ENCODE measurements at regions not wholly inside any gene's neighbourhood (a gene's known extent, or its start where the extent isn't known, plus 50 kb on each side); places are given as distances from the start of the nearest gene placed in this dataset.

- Histone ChIP-seq H3K79me1 (ENCODE audit: low read depth, low read length) (no peaks in the 10 kb centered on the region), H3K23me2 (ENCODE audit: low read depth, low read length) (no peaks in the 10 kb centered on the region), H4K20me1 (replicated peaks in 1 of 2; ENCODE audit: control insufficient read depth in 1 of 2, insufficient read depth in 2 of 2, low read length in 2 of 2) (no peaks in the 10 kb centered on the region), H4K5ac (ENCODE audit: insufficient read length, low read depth, low read length) (no peak overlapping the region), H2AFZ (ENCODE audit: low read length) (peak overlapping the region; percentile 91), H2BK12ac (ENCODE audit: low read depth, low read length) (no peak overlapping the region), H3K79me2 (ENCODE audit: control insufficient read depth in 1 of 2, insufficient read depth in 2 of 2, low read length in 2 of 2) (no peaks in the 10 kb centered on the region), H2BK20ac (ENCODE audit: low read length) (no peak overlapping the region), H2AK5ac (ENCODE audit: low read depth, low read length) (no peak overlapping the region), H3K56ac (replicated peaks; ENCODE audit: insufficient read length, low read depth, low read length) (no peak overlapping the region), H3K23ac (ENCODE audit: insufficient read length) (no peak overlapping the region), H3K4ac (replicated peaks; ENCODE audit: insufficient read length, low read depth, low read length) (no peak overlapping the region), H3K4me1 (replicated peaks in 1 of 4; ENCODE audit: control insufficient read depth in 3 of 4, insufficient read depth in 4 of 4, low read length in 3 of 4) (no peaks in the 10 kb centered on the region; a peak in 1 of 7 replicates), H2BK5ac (ENCODE audit: low read depth, low read length) (no peak overlapping the region), H3K36me3 (ENCODE audit: control insufficient read depth in 2 of 4, insufficient read depth in 4 of 4, low read length in 3 of 4) (no peaks in the 10 kb centered on the region), H4K91ac (replicated peaks; ENCODE audit: insufficient read length, low read length) (no peak overlapping the region), H3K4me3 (ENCODE audit: extremely low read depth in 1 of 4, insufficient read depth in 2 of 4, low read depth in 3 of 4, low read length in 4 of 4) (no peak overlapping the region), H2BK15ac (ENCODE audit: low read length) (no peak overlapping the region), H2BK120ac (replicated peaks; ENCODE audit: low read depth, low read length) (no peak overlapping the region), H3K27me3 (replicated peaks in 1 of 4; ENCODE audit: control insufficient read depth in 3 of 4, extremely low read depth in 1 of 4, insufficient read depth in 3 of 4, low read length in 3 of 4) (no peaks in the 10 kb centered on the region), H3K4me2 (ENCODE audit: insufficient read depth in 1 of 2, low read depth in 2 of 2, low read length in 2 of 2) (no peak overlapping the region), H3K27ac (ENCODE audit: low read depth, low read length) (no peak overlapping the region), H3K9ac (replicated peaks in 1 of 4; ENCODE audit: extremely low read depth in 1 of 4, low read depth in 3 of 4, low read length in 3 of 4) (no peak overlapping the region), H3K9me3 (ENCODE audit: insufficient read depth in 2 of 2, low read depth in 1 of 2, low read length in 1 of 2) (no peaks in the 10 kb centered on the region), H3K18ac (ENCODE audit: extremely low read depth, low read length) (no peak overlapping the region), H4K8ac (ENCODE audit: extremely low read depth, insufficient read depth, low read length) (no peak overlapping the region; the same call in 1 of the 2 replicates), H3K14ac (ENCODE audit: insufficient read length) (no peak overlapping the region)
- ChIA-PET CTCF (ENCODE audit: partially characterized antibody) (interaction anchor here (1.1 to 3.6 kb wide), 11 partner anchors 9 to 640 kb away, joined by 3 to 34 read pairs (median 4); no protein-coding TSS in a partner anchor), POLR2A (ENCODE audit: partially characterized antibody) (interaction anchor here (1.0 to 1.3 kb wide), 4 partner anchors 166 to 291 kb away, joined by 3 read pairs; no protein-coding TSS in a partner anchor)
- TF ChIP-seq EZH2 (IDR thresholded peaks at IDR 0.05; ENCODE audit: low read depth, low read length, severe bottlenecking) = no peak
- no peak for TF ChIP-seq HDAC2 (IDR thresholded peaks at IDR 0.05; ENCODE audit: borderline replicate concordance in 1 of 2, low read depth in 2 of 2, low read length in 2 of 2)
- TF ChIP-seq NRF1 (IDR thresholded peaks at IDR 0.05; ENCODE audit: low read depth, low read length) = no peak
- TF ChIP-seq, protein P1, sequence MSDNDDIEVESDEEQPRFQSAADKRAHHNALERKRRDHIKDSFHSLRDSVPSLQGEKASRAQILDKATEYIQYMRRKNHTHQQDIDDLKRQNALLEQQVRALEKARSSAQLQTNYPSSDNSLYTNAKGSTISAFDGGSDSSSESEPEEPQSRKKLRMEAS (IDR thresholded peaks at IDR 0.05) = 0 out of 2 replicates have a peak, but pooled peaks have one; percentile 9
- no peak for TF ChIP-seq GTF2F1 (IDR thresholded peaks at IDR 0.05; ENCODE audit: borderline replicate concordance, low read depth, low read length)
- FAIRE-seq = no peak
- 86% methylated on average over 7 of the region's 7 CpGs; no CpG with 5 or more reads in 1 of the 2 experiments for WGBS, 2 experiments (ENCODE audit: extremely low coverage in 1 of 2, insufficient coverage in 1 of 2, insufficient read length in 1 of 2, insufficient replicate concordance in 2 of 2, low coverage in 1 of 2, low lambda C conversion rate in 2 of 2, missing lambda C conversion rate in 1 of 2)
- DNase-seq (ENCODE audit: low read depth in 1 of 2, low spot score in 2 of 2) = no peak
These were observed 158.2 kb upstream of the TSC22D2 start for GRCh38 chr3:150249779-150250470.
